GM23338 (cell line): ENCODE measurements at regions not wholly inside any gene's neighbourhood (a gene's known extent, or its start where the extent isn't known, plus 50 kb on each side); places are given as distances from the start of the nearest gene placed in this dataset.

Experiments used
- ATAC-seq: fragments of 200-7000 bp; cut with Tn5 transposase; 3 replicates; pipeline ENCODE4 v1.9.1; 2020
- DNase-seq: peaks from one replicate; pipeline ENCODE4 v3.0.0-alpha.2; 2015; ENCODE audit warnings: low spot score
- H2AFZ ChIP-seq: fragments of 200-600 bp; sonication (generic); 2 replicates; pipeline ENCODE4 v1.8.0; 2016; ENCODE audit warnings: antibody characterized with exemption, mild to moderate bottlenecking, moderate library complexity
- H3F3A ChIP-seq: fragments of 200-600 bp; sonication (generic); replicated peaks from 2 replicates; pipeline ENCODE4 v1.8.0; 2017; ENCODE audit warnings: antibody characterized with exemption, mixed run types, low read depth
- H3K27ac ChIP-seq: fragments of 200-600 bp; sonication (generic); 2 replicates; pipeline ENCODE4 v1.6.1; 2016; ENCODE audit warnings: low read depth
- H3K27me3 ChIP-seq: fragments of 200-600 bp; sonication (generic); 2 replicates; pipeline ENCODE4 v1.8.0; 2016; ENCODE audit warnings: mild to moderate bottlenecking, mixed run types, moderate library complexity; ENCODE audit not compliant: insufficient read depth
- H3K36me3 ChIP-seq: fragments of 200-600 bp; sonication (generic); 2 replicates; pipeline ENCODE4 v1.8.0; 2016; ENCODE audit warnings: mild to moderate bottlenecking; ENCODE audit not compliant: insufficient read depth
- H3K4me1 ChIP-seq: fragments of 200-600 bp; sonication (generic); 2 replicates; pipeline ENCODE4 v1.8.0; 2016; ENCODE audit warnings: mild to moderate bottlenecking, moderate library complexity; ENCODE audit not compliant: insufficient read depth
- H3K4me2 ChIP-seq: fragments of 200-600 bp; sonication (generic); 2 replicates; pipeline ENCODE4 v1.7.1; 2017; ENCODE audit warnings: mixed run types
- H3K4me3 ChIP-seq: fragments of 200-600 bp; sonication (generic); 2 replicates; pipeline ENCODE4 v1.6.1; 2016; ENCODE audit warnings: mixed run types
- H3K79me2 ChIP-seq: fragments of 200-600 bp; sonication (generic); replicated peaks from 2 replicates; pipeline ENCODE4 v1.8.0; 2017; ENCODE audit warnings: mild to moderate bottlenecking; ENCODE audit not compliant: insufficient read depth
- H3K9me2 ChIP-seq: fragments of 200-600 bp; sonication (generic); 2 replicates; pipeline ENCODE4 v1.8.0; 2017; ENCODE audit not compliant: insufficient read depth
- H4K20me1 ChIP-seq: fragments of 200-600 bp; sonication (generic); replicated peaks from 2 replicates; pipeline ENCODE4 v1.8.0; 2017; ENCODE audit warnings: mild to moderate bottlenecking; ENCODE audit not compliant: insufficient read depth
- H3K27ac Mint-ChIP-seq: 2 replicates; pipeline ENCODE4 v1.8.0; 2020; ENCODE audit warnings: inconsistent platforms, mild to moderate bottlenecking, moderate library complexity, mixed read lengths
- H3K27me3 Mint-ChIP-seq: 3 replicates; pipeline ENCODE4 v1.8.0; 2022; ENCODE audit warnings: low read depth, mild to moderate bottlenecking, moderate library complexity, mixed read lengths, inconsistent platforms; ENCODE audit not compliant: insufficient read depth, poor library complexity
- H3K36me3 Mint-ChIP-seq: 3 replicates; pipeline ENCODE4 v1.8.0; 2021; ENCODE audit warnings: low read depth, mild to moderate bottlenecking, inconsistent platforms, moderate library complexity, mixed read lengths
- H3K4me1 Mint-ChIP-seq: 3 replicates; pipeline ENCODE4 v1.8.0; 2020; ENCODE audit warnings: mild to moderate bottlenecking, inconsistent platforms, mixed read lengths
- H3K4me3 Mint-ChIP-seq: 3 replicates; pipeline ENCODE4 v1.8.0; 2021; ENCODE audit warnings: moderate library complexity, mild to moderate bottlenecking, inconsistent platforms, mixed read lengths
- H3K9me3 Mint-ChIP-seq: 3 replicates; pipeline ENCODE4 v1.8.0; 2020; ENCODE audit warnings: moderate library complexity, mild to moderate bottlenecking, inconsistent platforms, mixed read lengths
- CREB1 ChIP-seq: fragments of 250-450 bp; sonication (Bioruptor Pico); IDR thresholded peaks from 2 replicates; pipeline ENCODE4 v1.5.0; 2020; ENCODE audit warnings: low read depth, mild to moderate bottlenecking, moderate library complexity
- CTCF ChIP-seq, 2 experiments: fragments of 200-600 bp in 1 of 2; sonication (generic) in 1 of 2; conservative IDR thresholded peaks; 2 replicates each; pipeline versions ENCODE4 v1.5.1 to v1.6.1; 2016 to 2017; ENCODE audit warnings: antibody characterized with exemption in 2 of 2, low read depth in 2 of 2, mild to moderate bottlenecking in 2 of 2, moderate library complexity in 1 of 2
- ETS1 ChIP-seq: IDR thresholded peaks from 2 replicates; pipeline ENCODE4 v1.6.1; 2016; ENCODE audit warnings: antibody characterized with exemption
- EZH2 ChIP-seq: fragments of 200-600 bp; sonication (generic); IDR thresholded peaks from one replicate; pipeline ENCODE4 v1.8.0; 2017; ENCODE audit warnings: antibody characterized with exemption, mild to moderate bottlenecking, low read depth; ENCODE audit not compliant: unreplicated experiment
- EZH2phosphoT487 ChIP-seq: fragments of 200-600 bp; sonication (generic); IDR thresholded peaks from one replicate; pipeline ENCODE4 v1.8.1; 2018; ENCODE audit warnings: antibody characterized with exemption; ENCODE audit not compliant: unreplicated experiment
- JUNB ChIP-seq: IDR thresholded peaks from one replicate; pipeline ENCODE4 v1.6.1; 2016; ENCODE audit warnings: antibody characterized with exemption; ENCODE audit not compliant: unreplicated experiment
- NANOG ChIP-seq: IDR thresholded peaks from 2 replicates; pipeline ENCODE4 v1.6.1; 2016; ENCODE audit warnings: antibody characterized with exemption, borderline replicate concordance
- POLR2AphosphoS5 ChIP-seq: IDR thresholded peaks from 2 replicates; pipeline ENCODE4 v1.6.1; 2016; ENCODE audit warnings: antibody characterized with exemption, low read depth
- REST ChIP-seq: IDR thresholded peaks from one replicate; pipeline ENCODE4 v1.6.1; 2018; ENCODE audit warnings: antibody characterized with exemption; ENCODE audit not compliant: unreplicated experiment
- STAT1 ChIP-seq: IDR thresholded peaks from one replicate; pipeline ENCODE4 v1.6.1; 2016; ENCODE audit warnings: antibody characterized with exemption; ENCODE audit not compliant: unreplicated experiment
- ZNF114 ChIP-seq: fragments of 250-450 bp; sonication (Bioruptor Pico); IDR thresholded peaks from 2 replicates; pipeline ENCODE4 v1.5.0; 2020; ENCODE audit warnings: mild to moderate bottlenecking, moderate library complexity
- ZNF331 ChIP-seq: fragments of 250-450 bp; sonication (Bioruptor Pico); IDR thresholded peaks from 2 replicates; pipeline ENCODE4 v1.5.0; 2020; ENCODE audit warnings: low read depth, mild to moderate bottlenecking, moderate library complexity
- ZNF462 ChIP-seq: fragments of 250-450 bp; sonication (Bioruptor Pico); IDR thresholded peaks from 2 replicates; pipeline ENCODE4 v1.5.0; 2020; ENCODE audit warnings: mild to moderate bottlenecking, moderate library complexity

GRCh38 chr9:81423589-81424326, 265.6 kb downstream of the TLE1 start:
- H3K36me3 ChIP-seq, result no peaks in the 10 kb centered on the region
- Mint-ChIP-seq H3K27ac (no peak overlapping the region), H3K4me1 (no peaks in the 10 kb centered on the region), H3K9me3 (peaks cover 30% of the 10 kb centered on the region), H3K27me3 (peaks cover 3% of the 10 kb centered on the region), H3K36me3 (peaks cover 9% of the 10 kb centered on the region; the same call in 2 of the 3 replicates), H3K4me3 (no peak overlapping the region)
- H3K9me2 ChIP-seq, result peaks cover 6% of the 10 kb centered on the region; the same call in 1 of the 2 replicates
- no peak for TF ChIP-seq ZNF462 (CRISPR knock-in tag)
- TF ChIP-seq ZNF331, result no peak
- no peak for TF ChIP-seq EZH2
- TF ChIP-seq CTCF (conservative IDR thresholded peaks at IDR 0.05; ENCODE audit: low read depth in 2 of 2), result no peak
- TF ChIP-seq EZH2phosphoT487, result no peak
- no peak for TF ChIP-seq POLR2AphosphoS5
- no peak for TF ChIP-seq STAT1
- no peak for TF ChIP-seq JUNB
- no peak for TF ChIP-seq NANOG
- TF ChIP-seq ZNF114 (CRISPR knock-in tag), result no peak
- TF ChIP-seq REST, result no peak
- TF ChIP-seq CREB1 (CRISPR knock-in tag), result no peak
- TF ChIP-seq ETS1, result no peak
- no peaks in the 10 kb centered on the region for H3K27me3 ChIP-seq
- H3K27ac ChIP-seq, result no peak overlapping the region
- no peaks in the 10 kb centered on the region for H4K20me1 ChIP-seq
- no peak for DNase-seq
- H2AFZ ChIP-seq, result no peak overlapping the region
- H3K79me2 ChIP-seq, result no peaks in the 10 kb centered on the region
- H3K4me1 ChIP-seq, result no peaks in the 10 kb centered on the region
- no peak for ATAC-seq
- H3K4me3 ChIP-seq, result no peak overlapping the region
- H3K4me2 ChIP-seq, result no peak overlapping the region
- no peaks in the 10 kb centered on the region for H3F3A ChIP-seq
